WTC11 (cell line): ENCODE measurements at regions not wholly inside any gene's neighbourhood (a gene's known extent, or its start where the extent isn't known, plus 50 kb on each side); places are given as distances from the start of the nearest gene placed in this dataset.

Experiments
- AR ChIP-seq: fragments of 250-450 bp; sonication (Bioruptor Pico); IDR thresholded peaks from 2 replicates; pipeline ENCODE4 v1.9.0; 2021; ENCODE audit warnings: mild to moderate bottlenecking
- ATF6 ChIP-seq: sonication (generic); formaldehyde crosslinking; IDR thresholded peaks from 2 replicates; pipeline ENCODE4 v1.8.1; 2023; ENCODE audit warnings: mild to moderate bottlenecking, missing genetic modification reagents
- CTCF ChIP-seq: fragments of 200-600 bp; IDR thresholded peaks from 2 replicates; pipeline ENCODE4 v1.8.0; 2022; ENCODE audit warnings: antibody characterized with exemption
- E2F1 ChIP-seq: sonication (generic); formaldehyde crosslinking; IDR thresholded peaks from 2 replicates; pipeline ENCODE4 v1.8.0; 2022; ENCODE audit warnings: mild to moderate bottlenecking, missing genetic modification reagents
- ESRRA ChIP-seq: sonication (generic); formaldehyde crosslinking; IDR thresholded peaks from 2 replicates; pipeline ENCODE4 v1.8.1; 2022; ENCODE audit warnings: mild to moderate bottlenecking, missing genetic modification reagents, borderline replicate concordance
- MAX ChIP-seq: sonication (generic); formaldehyde crosslinking; IDR thresholded peaks from 2 replicates; pipeline ENCODE4 v1.8.0; 2022; ENCODE audit warnings: mild to moderate bottlenecking, missing genetic modification reagents
- MYBL2 ChIP-seq: sonication (generic); formaldehyde crosslinking; IDR thresholded peaks from 2 replicates; pipeline ENCODE4 v1.8.1; 2023; ENCODE audit warnings: mild to moderate bottlenecking, moderate library complexity, missing genetic modification reagents

- TF ChIP-seq MAX = no peak
- no peak for TF ChIP-seq CTCF
- no peak for TF ChIP-seq ATF6
- no peak for TF ChIP-seq MYBL2 (CRISPR knock-in tag)
- no peak for TF ChIP-seq E2F1 (CRISPR knock-in tag)
- TF ChIP-seq AR (CRISPR knock-in tag) = no peak
- no peak for TF ChIP-seq ESRRA
Measured at GRCh38 chr12:29030006-29030405, 119.1 kb upstream of the FAR2 start.
